ENCODE measurements at regions not wholly inside any gene's neighbourhood (a gene's known extent, or its start where the extent isn't known, plus 50 kb on each side); places are given as distances from the start of the nearest gene placed in this dataset.

DNA sequence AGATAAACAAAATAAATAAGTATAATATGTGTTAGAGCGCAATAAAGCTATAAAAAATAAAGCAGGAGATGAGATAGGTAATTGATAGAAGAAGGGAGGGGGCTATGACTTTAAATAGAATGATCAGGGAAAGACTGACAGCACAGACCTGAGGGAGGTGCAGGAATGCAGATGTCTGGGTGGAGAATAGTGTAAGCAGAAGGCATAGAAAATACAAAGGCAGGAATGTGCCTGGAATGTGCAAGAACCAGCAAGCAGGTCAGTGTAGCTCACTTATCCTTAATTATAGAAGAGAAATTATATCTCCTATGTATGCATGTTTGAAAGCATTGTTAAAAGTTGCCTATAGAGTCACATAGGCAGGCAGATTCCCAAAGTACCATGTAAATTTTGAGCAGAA lies 239.4 kb upstream of the SOX14 start:
- Mint-ChIP-seq H3K4me1 (ENCODE audit: low read depth, unreplicated experiment) (no peaks in the 10 kb centered on the region), H3K27me3 (ENCODE audit: unreplicated experiment) (no peaks in the 10 kb centered on the region), H3K9me3 (ENCODE audit: low read depth, unreplicated experiment) (peaks cover 7% of the 10 kb centered on the region), H3K27ac (ENCODE audit: unreplicated experiment) (no peak overlapping the region), H3K36me3 (ENCODE audit: insufficient read depth, unreplicated experiment) (no peaks in the 10 kb centered on the region), H3K4me3 (ENCODE audit: low read depth, unreplicated experiment) (no peak overlapping the region)
- TF ChIP-seq CTCF (IDR thresholded peaks at IDR 0.05; ENCODE audit: unreplicated experiment): no peak
- no peak for DNase-seq
- CTCF ChIA-PET: no interaction called here
- intact Hi-C loops (cut with micrococcal nuclease; ENCODE audit: unreplicated experiment): no loop called here
- BruUV-seq (replicated peaks): no TSS peak

DNA sequence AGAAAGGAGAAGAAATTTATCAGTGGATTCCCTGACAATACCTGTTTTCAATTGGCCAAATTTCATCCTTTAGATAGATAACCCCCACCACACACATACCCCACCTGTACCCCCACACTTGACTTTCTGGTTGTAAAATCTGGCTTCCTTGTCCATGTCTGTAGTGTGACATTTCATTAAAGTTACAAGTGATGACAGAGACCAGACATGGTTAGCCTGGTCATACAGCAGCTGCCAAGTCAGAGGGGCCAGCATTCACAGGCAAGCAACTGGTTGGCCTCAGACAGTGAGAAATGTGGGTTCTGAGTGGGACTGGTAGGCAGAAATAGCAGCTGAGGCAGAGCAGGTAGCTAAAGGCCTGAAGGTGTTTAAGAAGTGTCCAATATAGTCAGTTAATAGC lies 238.6 kb upstream of the SOX14 start:
- intact Hi-C loops (cut with micrococcal nuclease; ENCODE audit: unreplicated experiment): no loop called here
- no peak overlapping the region for H3K4me3 Mint-ChIP-seq (ENCODE audit: low read depth, unreplicated experiment)
- H3K9me3 Mint-ChIP-seq (ENCODE audit: low read depth, unreplicated experiment): peaks cover 8% of the 10 kb centered on the region
- no TSS peak for BruUV-seq (replicated peaks)
- no peaks in the 10 kb centered on the region for H3K4me1 Mint-ChIP-seq (ENCODE audit: low read depth, unreplicated experiment)
- CTCF ChIA-PET: interaction anchor here (0.7 kb wide), 1 partner anchor 269 kb away, joined by 3 read pairs; no protein-coding TSS in a partner anchor
- no peak for DNase-seq
- H3K36me3 Mint-ChIP-seq (ENCODE audit: insufficient read depth, unreplicated experiment): no peaks in the 10 kb centered on the region
- no peak overlapping the region for H3K27ac Mint-ChIP-seq (ENCODE audit: unreplicated experiment)
- TF ChIP-seq CTCF (IDR thresholded peaks at IDR 0.05; ENCODE audit: unreplicated experiment): no peak
- no peaks in the 10 kb centered on the region for H3K27me3 Mint-ChIP-seq (ENCODE audit: unreplicated experiment)

DNA sequence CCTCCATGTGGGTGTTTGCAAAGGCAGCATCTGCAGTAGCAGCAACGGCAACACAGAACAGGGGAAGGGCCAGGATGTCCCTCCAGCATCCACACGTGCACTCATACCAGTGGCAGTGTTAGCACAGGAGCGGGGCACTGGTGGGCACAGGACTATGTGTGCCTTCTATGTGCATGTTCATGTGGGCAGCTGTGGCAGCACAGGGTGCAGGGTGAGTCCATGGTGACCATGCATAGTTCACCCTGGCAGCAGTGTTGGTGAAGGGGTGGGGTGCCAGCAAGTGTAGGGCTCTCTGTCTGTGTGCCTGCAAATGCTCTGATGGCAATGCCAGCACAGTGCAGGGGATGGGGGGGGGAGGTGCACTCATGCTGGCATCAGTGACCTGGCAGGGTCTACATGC lies 222.1 kb upstream of the SOX14 start:
- DNase-seq: no peak
- CTCF ChIA-PET: no interaction called here
- no peaks in the 10 kb centered on the region for H3K27me3 Mint-ChIP-seq (ENCODE audit: unreplicated experiment)
- no TSS peak for BruUV-seq (replicated peaks)
- intact Hi-C loops (cut with micrococcal nuclease; ENCODE audit: unreplicated experiment): no loop called here
- H3K4me1 Mint-ChIP-seq (ENCODE audit: low read depth, unreplicated experiment): no peaks in the 10 kb centered on the region
- no peak for TF ChIP-seq CTCF (IDR thresholded peaks at IDR 0.05; ENCODE audit: unreplicated experiment)
- peaks cover 26% of the 10 kb centered on the region for H3K9me3 Mint-ChIP-seq (ENCODE audit: low read depth, unreplicated experiment)
- H3K36me3 Mint-ChIP-seq (ENCODE audit: insufficient read depth, unreplicated experiment): no peaks in the 10 kb centered on the region
- H3K4me3 Mint-ChIP-seq (ENCODE audit: low read depth, unreplicated experiment): no peak overlapping the region
- no peak overlapping the region for H3K27ac Mint-ChIP-seq (ENCODE audit: unreplicated experiment)

- no peak for TF ChIP-seq CTCF (IDR thresholded peaks at IDR 0.05; ENCODE audit: unreplicated experiment)
- BruUV-seq (replicated peaks): no TSS peak
- H3K4me1 Mint-ChIP-seq (ENCODE audit: low read depth, unreplicated experiment): no peaks in the 10 kb centered on the region
- peaks cover 2% of the 10 kb centered on the region for H3K9me3 Mint-ChIP-seq (ENCODE audit: low read depth, unreplicated experiment)
- H3K36me3 Mint-ChIP-seq (ENCODE audit: insufficient read depth, unreplicated experiment): no peaks in the 10 kb centered on the region
- no peak overlapping the region for H3K27ac Mint-ChIP-seq (ENCODE audit: unreplicated experiment)
- no peak for DNase-seq
- no peaks in the 10 kb centered on the region for H3K27me3 Mint-ChIP-seq (ENCODE audit: unreplicated experiment)
- intact Hi-C loops (cut with micrococcal nuclease; ENCODE audit: unreplicated experiment): no loop called here
- CTCF ChIA-PET: no interaction called here
- no peak overlapping the region for H3K4me3 Mint-ChIP-seq (ENCODE audit: low read depth, unreplicated experiment)
Observed at GRCh38 chr3:137554242-137554641, 209.9 kb upstream of the SOX14 start.

DNA sequence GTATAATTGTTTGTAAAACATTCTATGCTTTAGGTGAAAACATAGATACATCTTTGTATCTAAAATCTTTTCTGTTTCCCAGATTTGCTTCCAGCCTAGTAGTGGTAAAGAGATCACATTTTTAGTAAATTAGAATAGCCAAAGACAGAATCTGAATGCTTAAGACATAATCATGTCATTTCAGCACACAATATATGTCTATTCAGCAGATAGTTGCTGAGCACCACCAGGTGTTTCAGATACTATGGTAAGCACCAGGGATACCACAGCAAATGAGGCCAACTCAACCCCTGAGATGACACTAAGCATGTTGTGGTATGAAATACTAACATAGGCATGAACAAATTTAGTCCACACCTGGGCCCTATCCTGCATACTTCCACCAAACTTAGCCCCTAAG lies 195.2 kb upstream of the SOX14 start:
- intact Hi-C loops (cut with micrococcal nuclease; ENCODE audit: unreplicated experiment): no loop called here
- Mint-ChIP-seq H3K36me3 (ENCODE audit: insufficient read depth, unreplicated experiment) (no peaks in the 10 kb centered on the region), H3K27me3 (ENCODE audit: unreplicated experiment) (no peaks in the 10 kb centered on the region), H3K27ac (ENCODE audit: unreplicated experiment) (no peak overlapping the region), H3K4me3 (ENCODE audit: low read depth, unreplicated experiment) (no peak overlapping the region), H3K9me3 (ENCODE audit: low read depth, unreplicated experiment) (peaks cover 27% of the 10 kb centered on the region), H3K4me1 (ENCODE audit: low read depth, unreplicated experiment) (no peaks in the 10 kb centered on the region)
- BruUV-seq (replicated peaks): no TSS peak
- no peak for DNase-seq
- TF ChIP-seq CTCF (IDR thresholded peaks at IDR 0.05; ENCODE audit: unreplicated experiment): no peak
- CTCF ChIA-PET: no interaction called here

All from Calu3 (cell line).